OCI-LY3 (cell line): ENCODE measurements at regions not wholly inside any gene's neighbourhood (a gene's known extent, or its start where the extent isn't known, plus 50 kb on each side); places are given as distances from the start of the nearest gene placed in this dataset.

Source experiments
- H2AFZ ChIP-seq: fragments of 200-600, 300-600 bp; shearing (Covaris generic); 2 replicates; pipeline ENCODE4 v1.6.0; 2014; ENCODE audit warnings: antibody characterized with exemption, low read depth, low read length
- H3K27ac ChIP-seq: fragments of 200-600, 300-600 bp; sonication (generic); 2 replicates; pipeline ENCODE4 v1.5.1; 2014; ENCODE audit warnings: mild to moderate bottlenecking, low read length, moderate library complexity, mixed read lengths
- H3K27me3 ChIP-seq: fragments of 200-600, 300-600 bp; sonication (generic); 2 replicates; pipeline ENCODE4 v1.6.1; 2014; ENCODE audit warnings: low read depth, low read length, mixed read lengths
- H3K36me3 ChIP-seq: fragments of 200-600, 300-600 bp; sonication (generic); replicated peaks from 2 replicates; pipeline ENCODE3; 2014; ENCODE audit warnings: low read depth, low read length, mixed read lengths
- H3K4me1 ChIP-seq: fragments of 300-600, 200-600 bp; sonication (generic); 2 replicates; pipeline ENCODE4 v1.6.1; 2014; ENCODE audit warnings: low read length, mixed read lengths
- H3K4me2 ChIP-seq: fragments of 200-600, 300-600 bp; sonication (generic); 2 replicates; pipeline ENCODE4 v1.6.1; 2014; ENCODE audit warnings: low read length, mixed read lengths
- H3K4me3 ChIP-seq: fragments of 300-600, 200-600 bp; sonication (generic); 2 replicates; pipeline ENCODE4 v1.5.1; 2014; ENCODE audit warnings: antibody characterized with exemption, mild to moderate bottlenecking, low read length, moderate library complexity
- H3K79me2 ChIP-seq: fragments of 300-600, 200-600 bp; shearing (Covaris generic); 2 replicates; pipeline ENCODE4 v1.6.1; 2014; ENCODE audit warnings: mild to moderate bottlenecking, low read length, mixed read lengths
- H3K9ac ChIP-seq: fragments of 300-600, 200-600 bp; shearing (Covaris generic); 2 replicates; pipeline ENCODE4 v1.6.0; 2014; ENCODE audit warnings: mild to moderate bottlenecking, low read length, moderate library complexity
- H3K9me3 ChIP-seq: fragments of 200-600, 300-600 bp; shearing (Covaris generic); 2 replicates; pipeline ENCODE4 v1.6.1; 2014; ENCODE audit warnings: low read length, mixed read lengths; ENCODE audit not compliant: insufficient read depth
- H4K20me1 ChIP-seq: fragments of 200-600, 300-600 bp; sonication (generic); 2 replicates; pipeline ENCODE4 v1.6.1; 2016; ENCODE audit warnings: low read length, mixed read lengths; ENCODE audit not compliant: insufficient read depth
- CTCF ChIP-seq: fragments of 200-600, 300-600 bp; sonication (generic); IDR thresholded peaks from 2 replicates; pipeline ENCODE4 v1.5.1; 2014; ENCODE audit warnings: antibody characterized with exemption, low read length, low read depth
- EZH2phosphoT487 ChIP-seq: fragments of 200-600 bp; shearing (Covaris generic); IDR thresholded peaks from 2 replicates; pipeline ENCODE4 v1.6.1; 2018; ENCODE audit warnings: antibody characterized with exemption, mixed run types, low read depth

GRCh38 chr9:82443312-82443711, 454.7 kb downstream of the SPATA31D1 start:
- TF ChIP-seq EZH2phosphoT487 (no peak), CTCF (no peak)
- H3K27ac ChIP-seq: no peak overlapping the region
- H3K27me3 ChIP-seq: no peaks in the 10 kb centered on the region
- no peak overlapping the region for H3K9ac ChIP-seq
- no peaks in the 10 kb centered on the region for H3K36me3 ChIP-seq
- H4K20me1 ChIP-seq: no peaks in the 10 kb centered on the region
- no peaks in the 10 kb centered on the region for H3K79me2 ChIP-seq
- no peaks in the 10 kb centered on the region; the same call in 1 of the 2 replicates for H3K9me3 ChIP-seq
- no peak overlapping the region for H3K4me3 ChIP-seq
- H2AFZ ChIP-seq: no peak overlapping the region
- H3K4me2 ChIP-seq: no peak overlapping the region
- no peaks in the 10 kb centered on the region for H3K4me1 ChIP-seq

- Histone ChIP-seq H4K20me1 (no peaks in the 10 kb centered on the region), H3K4me2 (no peak overlapping the region), H3K27me3 (no peaks in the 10 kb centered on the region), H3K4me1 (no peaks in the 10 kb centered on the region), H2AFZ (no peak overlapping the region), H3K4me3 (no peak overlapping the region), H3K9ac (no peak overlapping the region), H3K36me3 (no peaks in the 10 kb centered on the region), H3K27ac (no peak overlapping the region), H3K79me2 (no peaks in the 10 kb centered on the region), H3K9me3 (no peaks in the 10 kb centered on the region; the same call in 1 of the 2 replicates)
- no peak for TF ChIP-seq CTCF
- TF ChIP-seq EZH2phosphoT487: no peak
Observed at GRCh38 chr9:82445556-82445955, 457.0 kb downstream of the SPATA31D1 start.

- H4K20me1 ChIP-seq: no peaks in the 10 kb centered on the region
- H3K9me3 ChIP-seq: peaks cover 4% of the 10 kb centered on the region; the same call in 1 of the 2 replicates
- no peaks in the 10 kb centered on the region for H3K79me2 ChIP-seq
- no peaks in the 10 kb centered on the region for H3K27me3 ChIP-seq
- H3K9ac ChIP-seq: no peak overlapping the region
- H3K4me3 ChIP-seq: no peak overlapping the region
- H2AFZ ChIP-seq: no peak overlapping the region
- no peak overlapping the region for H3K4me2 ChIP-seq
- TF ChIP-seq EZH2phosphoT487 (no peak), CTCF (no peak)
- no peaks in the 10 kb centered on the region for H3K36me3 ChIP-seq
- no peaks in the 10 kb centered on the region for H3K4me1 ChIP-seq
- H3K27ac ChIP-seq: no peak overlapping the region
Observed at GRCh38 chr9:82447343-82447742, 458.8 kb downstream of the SPATA31D1 start.

- no peaks in the 10 kb centered on the region for H3K27me3 ChIP-seq
- H3K4me3 ChIP-seq: no peak overlapping the region
- H3K4me1 ChIP-seq: no peaks in the 10 kb centered on the region
- no peak overlapping the region for H2AFZ ChIP-seq
- no peak overlapping the region for H3K9ac ChIP-seq
- peaks cover 4% of the 10 kb centered on the region; the same call in 1 of the 2 replicates for H3K9me3 ChIP-seq
- no peaks in the 10 kb centered on the region for H3K79me2 ChIP-seq
- TF ChIP-seq EZH2phosphoT487 (no peak), CTCF (no peak)
- no peak overlapping the region for H3K27ac ChIP-seq
- no peak overlapping the region for H3K4me2 ChIP-seq
- H4K20me1 ChIP-seq: no peaks in the 10 kb centered on the region
- H3K36me3 ChIP-seq: no peaks in the 10 kb centered on the region
Observed at GRCh38 chr9:82449986-82450385, 461.4 kb downstream of the SPATA31D1 start.
